ENCODE measurements at regions not wholly inside any gene's neighbourhood (a gene's known extent, or its start where the extent isn't known, plus 50 kb on each side); places are given as distances from the start of the nearest gene placed in this dataset.

- TF ChIP-seq CTCF (IDR thresholded peaks at IDR 0.05), result no peak
- TF ChIP-seq POLR2A (IDR thresholded peaks at IDR 0.05), result no peak
These were observed 133.9 kb upstream of the UBASH3B start for GRCh38 chr11:122521626-122522025.
